GM21526 (cell line): ENCODE measurements at regions not wholly inside any gene's neighbourhood (a gene's known extent, or its start where the extent isn't known, plus 50 kb on each side); places are given as distances from the start of the nearest gene placed in this dataset.
"Not testable (repeated sequence)": the region's sequence is repeated elsewhere in the genome, so short reads cannot be mapped to it uniquely, and the experiment has no call there.

Source experiments
- ATAC-seq: cut with Tn5 transposase; IDR thresholded peaks from one replicate; pipeline ENCODE4 v1.9.1; 2021; ENCODE audit warnings: moderate library complexity; ENCODE audit not compliant: unreplicated experiment, low FRiP score

GRCh38 chr1:235059221-235059620 is 69.4 kb downstream of the TOMM20 start:
- ATAC-seq: no peak

GRCh38 chr1:235058695-235059094 is 69.9 kb downstream of the TOMM20 start:
- ATAC-seq: no peak

- no peak for ATAC-seq
Measured at GRCh38 chr1:235057385-235058306, 71.0 kb downstream of the TOMM20 start.

GRCh38 chr1:235056937-235057336 is 71.7 kb downstream of the TOMM20 start:
- ATAC-seq: no peak

- ATAC-seq: no peak
Measured at GRCh38 chr1:235054936-235055335, 73.7 kb downstream of the TOMM20 start.

GRCh38 chr1:235054466-235054865 is 74.2 kb downstream of the TOMM20 start:
- no peak for ATAC-seq

GRCh38 chr1:235052067-235053008 is 76.3 kb downstream of the TOMM20 start:
- no peak for ATAC-seq

GRCh38 chr1:235051521-235051920 is 77.1 kb downstream of the TOMM20 start:
- ATAC-seq: no peak

- no peak for ATAC-seq
Measured at GRCh38 chr1:235050911-235051360, 77.7 kb downstream of the TOMM20 start.

- not testable (repeated sequence) for ATAC-seq
Measured at GRCh38 chr1:235049716-235050378, 78.8 kb downstream of the TOMM20 start.

GRCh38 chr1:235049217-235049616 is 79.4 kb downstream of the TOMM20 start:
- ATAC-seq: no peak

- no peak for ATAC-seq
Measured at GRCh38 chr1:235047331-235047871, 81.2 kb downstream of the TOMM20 start.

- no peak for ATAC-seq
Measured at GRCh38 chr1:235045921-235046601, 82.6 kb downstream of the TOMM20 start.

GRCh38 chr1:235045034-235045690 is 83.5 kb downstream of the TOMM20 start:
- ATAC-seq: no peak

GRCh38 chr1:235043234-235043633 is 85.4 kb downstream of the TOMM20 start:
- no peak for ATAC-seq

- ATAC-seq: no peak
Measured at GRCh38 chr1:235038701-235039100, 89.9 kb downstream of the TOMM20 start.

- ATAC-seq: no peak
Measured at GRCh38 chr1:235035928-235036327, 92.7 kb downstream of the TOMM20 start.

- ATAC-seq: no peak
Measured at GRCh38 chr1:235030919-235031596, 97.6 kb downstream of the TOMM20 start.

- ATAC-seq: no peak
Measured at GRCh38 chr1:235027862-235028250, 100.8 kb downstream of the TOMM20 start.
